T-helper 17 cell (primary cell): ENCODE measurements at regions not wholly inside any gene's neighbourhood (a gene's known extent, or its start where the extent isn't known, plus 50 kb on each side); places are given as distances from the start of the nearest gene placed in this dataset.

ENCODE experiments used
- ATAC-seq: fragments of 150-1000 bp; cut with Tn5 transposase; 2 replicates; pipeline ENCODE4 v1.10.0; 2021; ENCODE audit warnings: mild to moderate bottlenecking, moderate library complexity
- DNase-seq, 3 donors: peaks; one replicate each; pipeline versions ENCODE4 v3.0.0 to v3.0.0-alpha.2; 2020 to 2021
- H3K9me3 ChIP-seq: one replicate; pipeline ENCODE4 v1.7.0; 2013; ENCODE audit warnings: low read length, mild to moderate bottlenecking; ENCODE audit not compliant: control insufficient read depth, poor library complexity, severe bottlenecking
- H3K27ac Mint-ChIP-seq: one replicate; pipeline ENCODE4 v1.8.0; 2022; ENCODE audit warnings: mild to moderate bottlenecking, moderate library complexity, mixed read lengths
- H3K27me3 Mint-ChIP-seq: one replicate; pipeline ENCODE4 v1.8.0; 2022; ENCODE audit warnings: mixed read lengths
- H3K36me3 Mint-ChIP-seq: one replicate; pipeline ENCODE4 v1.8.0; 2022; ENCODE audit warnings: low read depth, mixed read lengths
- H3K4me1 Mint-ChIP-seq: one replicate; pipeline ENCODE4 v1.8.0; 2022; ENCODE audit warnings: mild to moderate bottlenecking, mixed read lengths
- H3K4me3 Mint-ChIP-seq: one replicate; pipeline ENCODE4 v1.8.0; 2022; ENCODE audit warnings: mild to moderate bottlenecking, moderate library complexity, mixed read lengths

DNA sequence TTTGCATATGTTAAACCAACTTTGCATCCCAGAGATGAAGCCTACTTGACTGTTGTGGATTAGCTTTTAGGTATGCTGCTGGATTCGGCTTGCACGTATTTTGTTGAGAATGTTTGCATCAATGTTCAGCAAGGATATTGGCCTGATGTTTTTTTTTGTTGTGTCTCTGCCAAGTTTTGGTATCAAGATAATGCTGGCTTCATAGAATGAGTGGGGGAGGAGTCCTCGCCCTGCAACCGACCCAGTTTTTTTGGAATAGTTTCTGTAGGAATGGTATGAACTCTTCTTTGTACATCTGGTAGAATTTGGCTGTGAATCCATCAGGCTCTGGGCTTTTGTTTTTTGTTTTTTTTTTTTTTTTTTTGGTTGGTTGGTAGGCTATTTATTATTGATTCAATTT, 147.9 kb downstream of the AHR start:
- Mint-ChIP-seq H3K4me1 (no peaks in the 10 kb centered on the region), H3K27me3 (no peaks in the 10 kb centered on the region), H3K36me3 (peaks cover 2% of the 10 kb centered on the region), H3K4me3 (no peak overlapping the region), H3K27ac (no peak overlapping the region)
- DNase-seq (no peak), ATAC-seq (no peak)
- peaks cover 7% of the 10 kb centered on the region for H3K9me3 ChIP-seq

DNA sequence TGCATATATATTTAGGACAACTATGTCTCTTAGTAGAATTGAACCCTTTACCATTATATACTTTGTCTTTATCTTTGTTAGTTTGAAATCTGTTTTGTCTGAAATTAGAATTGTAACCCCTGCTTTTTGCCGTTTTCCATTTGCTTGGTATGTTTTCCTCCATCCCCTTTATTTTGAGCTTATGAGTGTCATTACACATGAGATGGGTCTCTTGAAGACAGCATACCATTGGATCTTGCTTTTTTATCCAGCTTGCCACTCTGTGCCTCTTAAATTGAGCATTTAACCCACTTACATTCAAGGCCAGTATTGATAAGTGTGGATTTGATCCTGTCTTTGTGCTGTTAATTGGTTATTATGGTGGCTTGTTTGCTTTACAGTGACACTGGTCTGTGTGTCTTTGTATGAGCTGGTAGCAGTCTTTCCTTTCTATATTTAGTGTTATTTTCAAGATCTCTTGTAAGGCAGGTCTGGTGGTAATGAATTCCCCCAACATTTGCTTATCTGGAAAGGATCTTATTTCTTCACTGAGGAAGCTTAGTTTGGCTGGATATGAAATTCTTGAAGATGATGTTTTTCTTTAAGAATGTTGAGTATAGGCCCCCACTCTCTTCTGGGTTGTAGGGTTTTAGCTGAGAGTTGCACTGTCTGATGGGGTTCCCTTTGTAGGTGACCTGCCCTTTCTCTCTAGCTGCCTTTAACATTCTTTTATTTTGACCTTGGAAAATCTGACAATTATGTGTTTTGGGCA, 149.5 kb downstream of the AHR start:
- H3K9me3 ChIP-seq: peaks cover 7% of the 10 kb centered on the region
- no peaks in the 10 kb centered on the region for H3K27me3 Mint-ChIP-seq
- no peak for ATAC-seq
- no peak overlapping the region for H3K27ac Mint-ChIP-seq
- H3K4me1 Mint-ChIP-seq: no peaks in the 10 kb centered on the region
- no peak overlapping the region for H3K4me3 Mint-ChIP-seq
- no peak for DNase-seq
- peaks cover 2% of the 10 kb centered on the region for H3K36me3 Mint-ChIP-seq

DNA sequence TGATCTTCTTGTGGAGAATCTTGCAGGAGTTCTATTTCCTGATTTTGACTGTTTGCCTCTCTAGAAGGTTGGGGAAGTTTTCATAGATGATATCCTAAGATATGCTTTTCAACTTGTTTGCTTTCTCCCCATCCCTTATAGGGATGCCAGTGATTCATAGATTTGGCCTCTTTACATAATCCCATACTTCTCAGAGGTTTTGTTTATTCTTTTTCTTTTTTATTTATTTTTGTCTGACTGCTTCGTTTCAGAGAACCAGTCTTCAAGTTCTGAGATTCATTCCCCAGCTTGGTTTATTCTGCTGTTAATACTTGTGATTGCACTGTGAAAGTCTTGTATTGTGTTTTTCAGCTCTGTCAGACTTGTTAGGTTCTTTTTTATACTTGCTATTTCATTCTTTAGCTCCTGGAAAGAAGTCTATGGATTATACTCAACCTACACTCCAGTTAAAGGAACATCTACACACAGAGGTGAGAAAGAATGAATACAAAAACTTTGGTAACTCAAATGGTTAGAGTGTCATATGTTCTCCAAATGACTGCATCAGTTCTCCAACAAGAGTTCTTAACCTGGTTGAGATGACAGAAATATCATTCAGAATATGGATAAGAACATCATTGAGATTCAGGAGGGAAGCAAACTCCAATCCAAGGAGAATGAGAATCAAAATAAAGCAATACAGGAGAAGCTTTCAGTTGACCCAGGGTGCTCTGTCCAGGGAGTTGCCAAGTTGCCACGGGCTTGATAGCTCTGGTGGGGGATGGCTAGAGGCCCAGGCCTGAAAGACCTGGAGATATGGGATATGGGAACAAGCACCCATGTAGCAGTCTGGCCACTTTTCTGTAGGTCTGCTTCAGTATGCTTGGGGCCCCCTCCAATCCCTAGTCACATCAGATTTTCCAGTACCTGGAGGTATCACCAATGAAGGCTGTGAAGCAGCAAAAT, 150.3 kb downstream of the AHR start:
- H3K9me3 ChIP-seq: peaks cover 7% of the 10 kb centered on the region
- H3K4me1 Mint-ChIP-seq: no peaks in the 10 kb centered on the region
- no peak overlapping the region for H3K27ac Mint-ChIP-seq
- H3K4me3 Mint-ChIP-seq: no peak overlapping the region
- no peak for ATAC-seq
- DNase-seq: no peak
- H3K36me3 Mint-ChIP-seq: peaks cover 2% of the 10 kb centered on the region
- no peaks in the 10 kb centered on the region for H3K27me3 Mint-ChIP-seq

DNA sequence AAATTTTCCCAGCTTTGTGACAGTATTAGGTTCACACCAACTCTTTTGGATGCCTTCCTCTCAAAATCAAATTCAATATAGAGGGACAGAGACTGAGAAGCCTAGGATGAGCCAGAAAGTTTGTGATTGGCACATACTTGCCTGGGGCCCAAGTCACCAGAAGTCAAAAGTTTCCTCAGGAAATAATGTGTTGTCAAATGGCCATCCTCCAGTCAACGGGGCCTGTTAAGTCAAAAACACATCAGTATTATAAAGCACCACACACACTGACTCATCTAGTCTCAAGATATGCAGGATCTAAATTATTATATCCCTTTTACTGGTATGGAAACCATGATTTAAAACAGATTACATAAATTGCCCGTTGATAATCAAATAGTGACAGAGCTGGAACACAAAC, 158.1 kb downstream of the AHR start:
- Mint-ChIP-seq H3K27ac (no peak overlapping the region), H3K36me3 (no peaks in the 10 kb centered on the region), H3K4me1 (no peaks in the 10 kb centered on the region), H3K27me3 (no peaks in the 10 kb centered on the region), H3K4me3 (no peak overlapping the region)
- DNase-seq (no peak), ATAC-seq (no peak)
- H3K9me3 ChIP-seq: no peaks in the 10 kb centered on the region

DNA sequence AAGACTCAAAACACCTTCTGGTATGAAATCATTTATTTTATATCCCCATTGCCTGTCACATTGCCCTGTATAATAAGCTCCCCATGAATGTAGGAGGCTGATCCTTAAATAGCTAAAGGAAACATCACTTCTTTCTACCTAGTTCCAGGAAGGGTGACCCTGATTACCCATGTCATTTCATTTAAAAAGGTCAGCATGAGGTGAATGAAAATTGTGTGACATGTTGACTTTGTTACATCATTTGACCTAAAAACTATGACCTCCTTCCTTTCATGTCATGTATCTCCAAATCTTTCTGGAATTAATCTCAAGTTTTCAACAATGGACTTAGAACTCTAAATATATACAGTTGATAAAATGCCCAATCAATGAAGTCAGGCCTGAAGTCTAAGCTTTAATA, 161.5 kb downstream of the AHR start:
- DNase-seq (no peak), ATAC-seq (no peak)
- Mint-ChIP-seq H3K27me3 (no peaks in the 10 kb centered on the region), H3K27ac (no peak overlapping the region), H3K36me3 (no peaks in the 10 kb centered on the region), H3K4me1 (peaks cover 7% of the 10 kb centered on the region), H3K4me3 (no peak overlapping the region)
- H3K9me3 ChIP-seq: no peaks in the 10 kb centered on the region

DNA sequence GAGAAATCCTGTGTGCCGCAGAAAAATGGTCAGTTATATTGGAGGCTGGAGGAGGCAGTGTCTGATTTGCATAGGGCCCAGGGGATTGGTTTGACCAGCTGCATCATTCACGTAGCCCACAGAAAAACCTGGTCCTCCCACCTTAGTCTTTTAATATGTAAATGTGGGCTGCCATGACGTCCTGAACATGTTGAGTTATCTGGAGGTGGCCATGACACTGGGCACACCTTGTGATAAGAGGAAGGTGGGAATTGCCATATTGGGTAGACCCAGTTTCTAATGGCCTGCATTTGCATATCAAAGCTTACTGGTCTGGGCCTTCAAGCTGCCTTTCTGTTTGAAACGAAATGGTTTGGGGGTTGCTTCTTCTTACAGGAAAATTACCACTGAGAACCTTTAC, 162.2 kb downstream of the AHR start:
- no peaks in the 10 kb centered on the region for H3K27me3 Mint-ChIP-seq
- no peak for DNase-seq

DNA sequence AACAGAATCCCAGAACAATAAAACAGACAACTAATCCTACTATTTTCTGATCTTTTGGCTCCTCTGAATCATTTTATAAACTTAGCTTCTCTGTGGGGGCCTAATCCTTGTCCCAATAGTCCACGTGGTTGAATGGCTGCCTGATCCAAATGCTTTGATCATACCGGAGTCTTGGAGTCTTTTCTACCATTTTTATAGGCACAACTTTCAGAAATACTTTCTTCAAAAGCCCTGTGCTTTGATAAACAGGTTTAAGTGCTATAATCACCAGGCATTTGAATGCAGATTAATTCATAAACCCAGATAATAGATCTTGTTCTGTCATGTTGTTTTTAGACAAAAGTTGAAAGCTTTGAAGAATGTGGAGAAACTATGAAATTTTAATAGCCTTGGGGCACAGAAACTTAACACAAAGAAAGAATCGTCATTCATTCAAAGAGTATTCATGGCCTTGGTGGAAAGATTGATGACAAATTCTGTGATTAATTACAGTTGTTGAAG, 163.7 kb downstream of the AHR start:
- H3K9me3 ChIP-seq: no peaks in the 10 kb centered on the region
- no peak overlapping the region for H3K27ac Mint-ChIP-seq
- no peaks in the 10 kb centered on the region for H3K36me3 Mint-ChIP-seq
- peaks cover 7% of the 10 kb centered on the region for H3K4me1 Mint-ChIP-seq
- DNase-seq (no peak), ATAC-seq (no peak)
- no peak overlapping the region for H3K4me3 Mint-ChIP-seq
- no peaks in the 10 kb centered on the region for H3K27me3 Mint-ChIP-seq

More for the DNA sequence above, 162.2 kb downstream of the AHR start:
- ATAC-seq: no peak
- H3K9me3 ChIP-seq: no peaks in the 10 kb centered on the region
- Mint-ChIP-seq H3K4me1 (peaks cover 7% of the 10 kb centered on the region), H3K36me3 (no peaks in the 10 kb centered on the region), H3K4me3 (no peak overlapping the region), H3K27ac (no peak overlapping the region)

DNA sequence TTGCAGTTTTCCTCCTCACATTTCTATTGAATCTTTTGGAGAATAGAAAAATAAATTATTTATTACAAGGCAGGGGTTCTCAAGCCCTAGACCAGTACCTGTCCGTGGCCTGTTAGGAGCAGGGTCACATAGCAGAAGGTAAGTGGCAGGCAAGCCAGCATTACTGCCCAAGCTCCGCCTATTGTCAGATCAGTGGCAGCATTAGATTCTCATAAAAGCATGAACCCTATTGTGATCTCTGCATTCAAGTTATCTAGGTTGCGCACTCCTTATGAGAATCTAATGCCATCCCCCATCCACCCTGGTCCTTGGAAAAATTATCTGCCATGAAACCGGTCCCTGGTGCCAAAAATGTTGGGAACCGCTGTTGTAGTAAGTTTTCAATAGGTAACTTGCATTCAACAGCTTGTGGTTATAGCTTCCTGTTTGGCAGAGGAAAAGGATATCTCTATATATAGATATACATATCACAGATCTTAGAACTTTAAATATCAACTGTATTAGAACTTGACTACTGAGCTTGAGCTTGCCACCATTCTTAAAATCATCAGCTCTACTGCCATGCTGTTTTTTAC, 165.1 kb downstream of the AHR start:
- no peaks in the 10 kb centered on the region for H3K27me3 Mint-ChIP-seq
- H3K36me3 Mint-ChIP-seq: no peaks in the 10 kb centered on the region
- no peaks in the 10 kb centered on the region for H3K9me3 ChIP-seq
- H3K4me3 Mint-ChIP-seq: peak overlapping the region; percentile 63
- no peak overlapping the region for H3K27ac Mint-ChIP-seq
- ATAC-seq (peak; percentile 35), DNase-seq (no peak)
- H3K4me1 Mint-ChIP-seq: peaks cover 7% of the 10 kb centered on the region

DNA sequence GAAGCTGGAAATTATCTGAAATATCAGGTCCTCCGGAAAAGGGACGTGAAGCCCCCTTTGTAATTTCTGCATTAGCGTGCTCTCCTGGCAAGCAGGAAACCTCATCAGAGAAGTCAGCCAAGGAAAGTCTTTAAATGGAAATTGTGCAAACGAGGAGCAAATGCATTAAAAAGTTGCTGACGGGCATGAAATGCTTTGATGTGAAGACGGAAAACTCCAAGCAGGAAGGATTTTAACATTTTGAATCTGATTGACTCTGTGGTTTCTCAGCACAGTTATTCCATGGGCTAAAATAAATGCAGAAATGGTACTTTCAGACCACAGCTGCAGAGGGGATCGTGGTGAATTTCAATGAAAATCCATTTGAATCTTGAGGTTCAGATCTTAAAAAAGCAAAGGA, 167.8 kb downstream of the AHR start:
- Mint-ChIP-seq H3K27ac (no peak overlapping the region), H3K4me1 (peaks cover 7% of the 10 kb centered on the region), H3K4me3 (no peak overlapping the region)

DNA sequence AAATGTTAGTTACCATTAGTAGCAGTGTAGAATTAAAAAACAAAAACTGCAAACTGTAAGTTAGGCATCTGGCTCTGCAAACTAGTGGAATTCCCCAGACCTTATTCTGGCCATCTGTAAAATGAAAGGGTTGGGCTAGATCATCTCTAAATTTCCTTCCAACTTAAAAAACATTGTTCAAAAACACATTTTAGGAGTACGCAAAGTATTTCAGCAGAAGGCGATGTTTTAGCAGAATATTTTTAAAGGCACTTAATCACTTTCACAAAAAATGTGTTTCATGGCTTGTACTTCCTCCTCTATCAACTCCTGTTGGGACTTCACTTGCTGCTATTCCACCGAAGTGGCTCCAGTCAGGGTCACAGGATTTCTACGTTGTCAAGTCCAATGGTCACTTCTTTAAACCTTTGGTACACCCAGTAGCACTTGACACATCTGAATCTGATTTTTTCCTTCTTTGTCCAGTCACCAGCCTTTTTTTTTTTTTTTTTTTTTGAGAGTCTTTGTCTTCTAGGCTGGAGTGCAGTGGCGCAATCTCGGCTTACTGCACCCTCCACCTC, 169.0 kb downstream of the AHR start:
- Mint-ChIP-seq H3K4me3 (no peak overlapping the region), H3K27ac (no peak overlapping the region), H3K4me1 (peaks cover 7% of the 10 kb centered on the region), H3K27me3 (no peaks in the 10 kb centered on the region), H3K36me3 (no peaks in the 10 kb centered on the region)
- no peak for ATAC-seq
- no peaks in the 10 kb centered on the region for H3K9me3 ChIP-seq
- no peak for DNase-seq

More for the DNA sequence above, 167.8 kb downstream of the AHR start:
- Mint-ChIP-seq H3K27me3 (no peaks in the 10 kb centered on the region), H3K36me3 (no peaks in the 10 kb centered on the region)
- no peaks in the 10 kb centered on the region for H3K9me3 ChIP-seq
- ATAC-seq: no peak
- no peak for DNase-seq

DNA sequence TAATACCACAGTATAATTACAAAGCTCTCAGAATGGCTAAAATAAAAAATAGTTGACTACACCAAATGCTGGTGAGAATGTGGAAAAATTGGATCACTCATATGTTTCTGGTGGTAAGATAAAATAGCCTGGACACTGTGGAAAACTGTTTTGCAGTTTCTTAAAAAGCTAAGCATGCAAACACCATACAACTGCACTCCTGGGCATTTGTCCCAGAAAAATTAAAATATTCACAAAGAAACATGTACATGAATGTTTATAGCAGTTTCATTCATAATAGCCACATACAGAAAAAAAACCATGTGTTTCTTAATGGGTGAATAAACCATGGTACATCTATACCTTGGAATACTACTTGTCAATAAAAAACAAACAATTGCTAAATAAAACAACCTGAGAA, 172.9 kb downstream of the AHR start:
- no peaks in the 10 kb centered on the region for H3K9me3 ChIP-seq
- Mint-ChIP-seq H3K4me1 (no peaks in the 10 kb centered on the region), H3K27ac (no peak overlapping the region), H3K36me3 (no peaks in the 10 kb centered on the region), H3K4me3 (no peak overlapping the region), H3K27me3 (no peaks in the 10 kb centered on the region)
- DNase-seq (no peak), ATAC-seq (no peak)

DNA sequence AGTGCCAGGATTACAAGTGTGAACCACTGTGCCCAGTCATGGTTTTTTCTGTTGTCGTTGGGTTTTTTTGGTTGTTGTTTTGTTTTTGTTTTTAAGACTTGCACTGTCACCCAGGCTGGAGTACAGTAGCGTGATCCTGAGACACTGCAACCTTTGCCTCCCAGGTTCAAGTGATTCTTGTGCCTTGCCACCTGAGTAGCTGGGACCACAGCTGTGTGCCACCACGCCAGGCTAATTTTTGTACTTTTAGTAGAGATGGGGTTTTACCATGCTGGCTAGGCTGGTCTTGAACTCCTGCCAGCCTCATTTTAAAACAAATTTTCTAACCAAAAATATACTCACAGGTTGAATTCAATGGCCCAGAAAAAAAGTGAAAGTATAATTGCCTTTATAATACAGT, 174.1 kb downstream of the AHR start:
- Mint-ChIP-seq H3K4me1 (no peaks in the 10 kb centered on the region), H3K4me3 (no peak overlapping the region), H3K36me3 (no peaks in the 10 kb centered on the region), H3K27me3 (no peaks in the 10 kb centered on the region), H3K27ac (no peak overlapping the region)
- DNase-seq: no peak
- H3K9me3 ChIP-seq: no peaks in the 10 kb centered on the region
- ATAC-seq: no peak

DNA sequence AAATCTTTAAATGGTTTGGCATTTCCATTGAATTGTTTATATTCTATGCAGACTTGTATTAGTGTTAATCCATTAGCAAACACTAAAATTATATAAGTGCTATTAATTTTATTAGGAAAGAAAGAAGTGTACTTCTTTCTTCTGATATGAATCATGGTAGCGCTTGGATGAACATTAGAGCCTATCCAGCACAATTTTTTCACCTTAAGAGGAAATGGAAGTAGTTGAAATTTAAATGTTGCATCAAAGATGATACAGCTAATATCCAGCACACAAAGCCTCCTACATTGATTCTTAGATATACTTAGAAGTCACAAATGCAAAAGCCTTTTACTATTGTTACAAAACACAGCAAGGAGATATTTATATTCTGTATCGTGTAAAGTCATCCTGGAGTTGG, 174.5 kb downstream of the AHR start:
- H3K9me3 ChIP-seq: no peaks in the 10 kb centered on the region
- Mint-ChIP-seq H3K27me3 (no peaks in the 10 kb centered on the region), H3K4me3 (no peak overlapping the region), H3K27ac (no peak overlapping the region), H3K36me3 (no peaks in the 10 kb centered on the region), H3K4me1 (no peaks in the 10 kb centered on the region)
- no peak for ATAC-seq
- DNase-seq: no peak
